ENCODE measurements at regions not wholly inside any gene's neighbourhood (a gene's known extent, or its start where the extent isn't known, plus 50 kb on each side); places are given as distances from the start of the nearest gene placed in this dataset.

GRCh38 chr13:40420160-40420740 lies 246.2 kb downstream of the FOXO1 start:
- DNase-seq (ENCODE audit: low spot score), result no peak

DNA sequence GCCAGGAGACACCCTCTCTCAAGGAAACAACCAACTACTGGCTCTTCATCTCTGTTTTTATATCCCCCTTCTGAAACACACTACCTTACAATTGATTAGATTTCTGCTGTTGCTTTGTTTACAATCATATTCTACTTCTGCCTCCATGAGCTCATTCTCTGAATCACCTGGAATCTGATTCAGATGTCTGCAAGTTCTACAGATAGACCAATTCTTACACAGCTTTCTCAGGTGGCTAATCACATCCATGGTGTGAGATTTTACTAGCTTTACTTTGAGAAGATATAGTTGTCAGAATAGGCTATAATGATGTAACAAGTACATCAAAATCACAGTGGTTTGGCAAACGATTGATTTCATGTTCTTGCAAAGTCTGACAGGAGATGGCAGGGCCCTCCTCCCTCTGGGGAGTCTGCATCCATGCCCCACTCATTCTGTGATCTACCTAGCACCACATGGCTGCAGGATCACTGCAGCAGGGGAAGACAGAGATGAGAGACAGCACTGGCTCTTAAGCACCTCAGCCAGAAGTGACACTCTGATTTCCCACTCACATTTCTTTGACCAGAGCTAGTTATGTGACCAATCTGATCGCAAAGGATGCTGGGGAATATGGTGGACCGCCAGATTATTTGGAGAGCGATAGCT lies 243.7 kb downstream of the FOXO1 start:
- H3K9me3 ChIP-seq (ENCODE audit: severe bottlenecking), result no peaks in the 10 kb centered on the region
- no peak overlapping the region for H3K27ac ChIP-seq (ENCODE audit: poor library complexity, severe bottlenecking)
- H3K36me3 ChIP-seq (ENCODE audit: low read depth), result no peaks in the 10 kb centered on the region
- ATAC-seq (ENCODE audit: low read depth) (0 out of 3 replicates have a peak, but pooled peaks have one; percentile 29), DNase-seq (ENCODE audit: low spot score) (no peak)
- no peaks in the 10 kb centered on the region for H3K27me3 ChIP-seq (ENCODE audit: insufficient read depth, poor library complexity, severe bottlenecking)
- H3K4me3 ChIP-seq (ENCODE audit: severe bottlenecking), result no peak overlapping the region
- no peaks in the 10 kb centered on the region for H3K4me1 ChIP-seq (ENCODE audit: insufficient read depth, poor library complexity, severe bottlenecking)
- TF ChIP-seq, protein P1, sequence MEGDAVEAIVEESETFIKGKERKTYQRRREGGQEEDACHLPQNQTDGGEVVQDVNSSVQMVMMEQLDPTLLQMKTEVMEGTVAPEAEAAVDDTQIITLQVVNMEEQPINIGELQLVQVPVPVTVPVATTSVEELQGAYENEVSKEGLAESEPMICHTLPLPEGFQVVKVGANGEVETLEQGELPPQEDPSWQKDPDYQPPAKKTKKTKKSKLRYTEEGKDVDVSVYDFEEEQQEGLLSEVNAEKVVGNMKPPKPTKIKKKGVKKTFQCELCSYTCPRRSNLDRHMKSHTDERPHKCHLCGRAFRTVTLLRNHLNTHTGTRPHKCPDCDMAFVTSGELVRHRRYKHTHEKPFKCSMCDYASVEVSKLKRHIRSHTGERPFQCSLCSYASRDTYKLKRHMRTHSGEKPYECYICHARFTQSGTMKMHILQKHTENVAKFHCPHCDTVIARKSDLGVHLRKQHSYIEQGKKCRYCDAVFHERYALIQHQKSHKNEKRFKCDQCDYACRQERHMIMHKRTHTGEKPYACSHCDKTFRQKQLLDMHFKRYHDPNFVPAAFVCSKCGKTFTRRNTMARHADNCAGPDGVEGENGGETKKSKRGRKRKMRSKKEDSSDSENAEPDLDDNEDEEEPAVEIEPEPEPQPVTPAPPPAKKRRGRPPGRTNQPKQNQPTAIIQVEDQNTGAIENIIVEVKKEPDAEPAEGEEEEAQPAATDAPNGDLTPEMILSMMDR (IDR thresholded peaks at IDR 0.05; ENCODE audit: poor library complexity, severe bottlenecking), result no peak

More at GRCh38 chr13:40420160-40420740, 246.2 kb downstream of the FOXO1 start:
- no peak overlapping the region for H3K27ac ChIP-seq (ENCODE audit: poor library complexity, severe bottlenecking)
- no peak overlapping the region for H3K4me3 ChIP-seq (ENCODE audit: severe bottlenecking)
- ATAC-seq (ENCODE audit: low read depth), result no peak
- TF ChIP-seq, protein P1 (IDR thresholded peaks at IDR 0.05; ENCODE audit: poor library complexity, severe bottlenecking), result no peak
- no peaks in the 10 kb centered on the region for H3K4me1 ChIP-seq (ENCODE audit: insufficient read depth, poor library complexity, severe bottlenecking)
- H3K27me3 ChIP-seq (ENCODE audit: insufficient read depth, poor library complexity, severe bottlenecking), result no peaks in the 10 kb centered on the region
- H3K9me3 ChIP-seq (ENCODE audit: severe bottlenecking), result no peaks in the 10 kb centered on the region
- H3K36me3 ChIP-seq (ENCODE audit: low read depth), result no peaks in the 10 kb centered on the region

DNA sequence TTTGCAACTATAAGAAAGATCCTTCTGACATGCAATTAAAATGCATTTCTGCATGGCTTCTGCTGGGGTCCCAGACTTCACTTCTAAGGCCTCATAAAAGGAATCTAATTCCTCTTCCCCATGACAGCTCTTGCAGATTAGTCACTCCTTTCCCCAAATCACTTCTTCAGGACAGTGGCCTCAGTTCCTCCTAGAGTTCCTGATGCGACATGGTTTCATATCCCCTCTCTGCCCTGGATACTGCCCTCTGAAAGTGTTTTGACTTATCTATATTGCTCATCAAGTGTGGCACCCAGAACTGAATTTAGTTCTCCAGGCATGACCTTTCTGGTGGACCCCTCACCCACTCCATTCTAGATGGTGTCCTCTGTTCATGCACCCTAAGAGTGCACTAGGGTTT lies 238.1 kb downstream of the FOXO1 start:
- Histone ChIP-seq H3K9me3 (ENCODE audit: severe bottlenecking) (no peaks in the 10 kb centered on the region), H3K4me3 (ENCODE audit: severe bottlenecking) (no peak overlapping the region), H3K27me3 (ENCODE audit: insufficient read depth, poor library complexity, severe bottlenecking) (no peaks in the 10 kb centered on the region), H3K36me3 (ENCODE audit: low read depth) (no peaks in the 10 kb centered on the region), H3K4me1 (ENCODE audit: insufficient read depth, poor library complexity, severe bottlenecking) (no peaks in the 10 kb centered on the region), H3K27ac (ENCODE audit: poor library complexity, severe bottlenecking) (no peak overlapping the region)
- TF ChIP-seq, protein P1 (IDR thresholded peaks at IDR 0.05; ENCODE audit: poor library complexity, severe bottlenecking), result no peak
- DNase-seq (ENCODE audit: low spot score) (no peak), ATAC-seq (ENCODE audit: low read depth) (no peak)

GRCh38 chr13:40429706-40430545 lies 236.5 kb downstream of the FOXO1 start:
- TF ChIP-seq, protein P1 (IDR thresholded peaks at IDR 0.05; ENCODE audit: poor library complexity, severe bottlenecking), result no peak
- H3K27me3 ChIP-seq (ENCODE audit: insufficient read depth, poor library complexity, severe bottlenecking), result no peaks in the 10 kb centered on the region
- H3K27ac ChIP-seq (ENCODE audit: poor library complexity, severe bottlenecking), result no peak overlapping the region
- no peaks in the 10 kb centered on the region for H3K9me3 ChIP-seq (ENCODE audit: severe bottlenecking)
- H3K4me1 ChIP-seq (ENCODE audit: insufficient read depth, poor library complexity, severe bottlenecking), result no peaks in the 10 kb centered on the region
- no peak for ATAC-seq (ENCODE audit: low read depth)
- no peak for DNase-seq (ENCODE audit: low spot score)
- no peaks in the 10 kb centered on the region for H3K36me3 ChIP-seq (ENCODE audit: low read depth)
- H3K4me3 ChIP-seq (ENCODE audit: severe bottlenecking), result no peak overlapping the region

Data from RWPE2 (cell line).